ENCODE measurements at regions not wholly inside any gene's neighbourhood (a gene's known extent, or its start where the extent isn't known, plus 50 kb on each side); places are given as distances from the start of the nearest gene placed in this dataset.

- Mint-ChIP-seq H3K27me3 (peaks cover 19% of the 10 kb centered on the region), H3K27ac (no peak overlapping the region), H3K4me3 (no peak overlapping the region), H3K36me3 (ENCODE audit: low read depth) (no peaks in the 10 kb centered on the region), H3K4me1 (no peaks in the 10 kb centered on the region), H3K9me3 (no peaks in the 10 kb centered on the region)
- DNase-seq = no peak
- no peak for ATAC-seq
Observed at GRCh38 chr17:79519601-79520000, 91.2 kb downstream of the RBFOX3 start.

GRCh38 chr17:79518585-79519523, 92.0 kb downstream of the RBFOX3 start:
- ATAC-seq (no peak), DNase-seq (no peak)
- H3K27ac Mint-ChIP-seq = no peak overlapping the region
- no peaks in the 10 kb centered on the region for H3K9me3 Mint-ChIP-seq
- no peak overlapping the region for H3K4me3 Mint-ChIP-seq
- no peaks in the 10 kb centered on the region for H3K4me1 Mint-ChIP-seq
- H3K36me3 Mint-ChIP-seq (ENCODE audit: low read depth) = no peaks in the 10 kb centered on the region
- peaks cover 15% of the 10 kb centered on the region for H3K27me3 Mint-ChIP-seq

GRCh38 chr17:79517827-79518584, 92.8 kb downstream of the RBFOX3 start:
- peaks cover 14% of the 10 kb centered on the region for H3K27me3 Mint-ChIP-seq
- ATAC-seq (no peak), DNase-seq (no peak)
- H3K4me3 Mint-ChIP-seq = no peak overlapping the region
- H3K36me3 Mint-ChIP-seq (ENCODE audit: low read depth) = no peaks in the 10 kb centered on the region
- no peak overlapping the region for H3K27ac Mint-ChIP-seq
- no peaks in the 10 kb centered on the region for H3K4me1 Mint-ChIP-seq
- no peaks in the 10 kb centered on the region for H3K9me3 Mint-ChIP-seq

- DNase-seq = no peak
- no peak for ATAC-seq
- Mint-ChIP-seq H3K27ac (no peak overlapping the region), H3K27me3 (peaks cover 11% of the 10 kb centered on the region), H3K4me1 (no peaks in the 10 kb centered on the region), H3K36me3 (ENCODE audit: low read depth) (no peaks in the 10 kb centered on the region), H3K9me3 (no peaks in the 10 kb centered on the region), H3K4me3 (no peak overlapping the region)
Observed at GRCh38 chr17:79515646-79516571, 94.9 kb downstream of the RBFOX3 start.

- ATAC-seq (no peak), DNase-seq (no peak)
- Mint-ChIP-seq H3K27me3 (peaks cover 11% of the 10 kb centered on the region), H3K4me1 (no peaks in the 10 kb centered on the region), H3K36me3 (ENCODE audit: low read depth) (no peaks in the 10 kb centered on the region), H3K27ac (no peak overlapping the region), H3K4me3 (no peak overlapping the region), H3K9me3 (no peaks in the 10 kb centered on the region)
Observed at GRCh38 chr17:79515110-79515509, 95.7 kb downstream of the RBFOX3 start.

GRCh38 chr17:79513820-79514535, 96.9 kb downstream of the RBFOX3 start:
- Mint-ChIP-seq H3K4me3 (no peak overlapping the region), H3K4me1 (no peaks in the 10 kb centered on the region), H3K27me3 (peaks cover 10% of the 10 kb centered on the region), H3K36me3 (ENCODE audit: low read depth) (no peaks in the 10 kb centered on the region), H3K27ac (no peak overlapping the region), H3K9me3 (no peaks in the 10 kb centered on the region)
- DNase-seq (no peak), ATAC-seq (no peak)

GRCh38 chr17:79513206-79513605, 97.6 kb downstream of the RBFOX3 start:
- DNase-seq (no peak), ATAC-seq (no peak)
- no peaks in the 10 kb centered on the region for H3K36me3 Mint-ChIP-seq (ENCODE audit: low read depth)
- no peaks in the 10 kb centered on the region for H3K4me1 Mint-ChIP-seq
- no peaks in the 10 kb centered on the region for H3K9me3 Mint-ChIP-seq
- no peak overlapping the region for H3K27ac Mint-ChIP-seq
- peaks cover 10% of the 10 kb centered on the region for H3K27me3 Mint-ChIP-seq
- no peak overlapping the region for H3K4me3 Mint-ChIP-seq

- DNase-seq = no peak
- Mint-ChIP-seq H3K4me3 (no peak overlapping the region), H3K27me3 (peaks cover 4% of the 10 kb centered on the region), H3K4me1 (no peaks in the 10 kb centered on the region), H3K9me3 (no peaks in the 10 kb centered on the region), H3K27ac (no peak overlapping the region), H3K36me3 (ENCODE audit: low read depth) (no peaks in the 10 kb centered on the region)
- ATAC-seq = no peak
Observed at GRCh38 chr17:79511471-79511870, 99.4 kb downstream of the RBFOX3 start.

- Mint-ChIP-seq H3K4me3 (no peak overlapping the region), H3K36me3 (ENCODE audit: low read depth) (no peaks in the 10 kb centered on the region)
- no peak for ATAC-seq
Observed at GRCh38 chr17:79510071-79510470, 100.8 kb downstream of the RBFOX3 start.

GRCh38 chr17:79509490-79509889, 101.4 kb downstream of the RBFOX3 start:
- Mint-ChIP-seq H3K9me3 (no peaks in the 10 kb centered on the region), H3K4me1 (no peaks in the 10 kb centered on the region), H3K36me3 (ENCODE audit: low read depth) (no peaks in the 10 kb centered on the region), H3K4me3 (no peak overlapping the region), H3K27me3 (peaks cover 2% of the 10 kb centered on the region), H3K27ac (no peak overlapping the region)
- DNase-seq = no peak
- no peak for ATAC-seq

More at GRCh38 chr17:79510071-79510470, 100.8 kb downstream of the RBFOX3 start:
- DNase-seq = no peak
- no peaks in the 10 kb centered on the region for H3K9me3 Mint-ChIP-seq
- no peaks in the 10 kb centered on the region for H3K27me3 Mint-ChIP-seq
- H3K27ac Mint-ChIP-seq = no peak overlapping the region
- H3K4me1 Mint-ChIP-seq = no peaks in the 10 kb centered on the region

GRCh38 chr17:79509008-79509407, 101.8 kb downstream of the RBFOX3 start:
- DNase-seq (no peak), ATAC-seq (no peak)
- Mint-ChIP-seq H3K27me3 (peaks cover 6% of the 10 kb centered on the region), H3K9me3 (no peaks in the 10 kb centered on the region), H3K4me3 (no peak overlapping the region), H3K36me3 (ENCODE audit: low read depth) (no peaks in the 10 kb centered on the region), H3K27ac (no peak overlapping the region), H3K4me1 (no peaks in the 10 kb centered on the region)

GRCh38 chr17:79508291-79508716, 102.5 kb downstream of the RBFOX3 start:
- Mint-ChIP-seq H3K4me1 (no peaks in the 10 kb centered on the region), H3K36me3 (ENCODE audit: low read depth) (no peaks in the 10 kb centered on the region), H3K27me3 (peaks cover 6% of the 10 kb centered on the region), H3K4me3 (no peak overlapping the region), H3K9me3 (no peaks in the 10 kb centered on the region), H3K27ac (no peak overlapping the region)
- ATAC-seq = no peak
- no peak for DNase-seq

GRCh38 chr17:79506955-79507354, 103.9 kb downstream of the RBFOX3 start:
- Mint-ChIP-seq H3K4me1 (no peaks in the 10 kb centered on the region), H3K4me3 (no peak overlapping the region), H3K36me3 (ENCODE audit: low read depth) (no peaks in the 10 kb centered on the region), H3K27ac (no peak overlapping the region), H3K9me3 (no peaks in the 10 kb centered on the region), H3K27me3 (peaks cover 7% of the 10 kb centered on the region)
- no peak for DNase-seq
- no peak for ATAC-seq

All from activated naive CD8-positive, alpha-beta T cell treated with anti-CD3 and anti-CD28 coated beads, Interleukin-2, amount 50 U/mL, for 24 hours (primary cell).